HepG2 (cell line): ENCODE measurements at regions not wholly inside any gene's neighbourhood (a gene's known extent, or its start where the extent isn't known, plus 50 kb on each side); places are given as distances from the start of the nearest gene placed in this dataset.

Experiments used
- ATAC-seq: fragments of 200-7000 bp; cut with Tn5 transposase; 3 replicates; pipeline ENCODE4 v1.9.1; 2020; ENCODE audit warnings: mild to moderate bottlenecking, moderate library complexity
- BruUV-seq: library from RNA; stranded (reverse); fragments of 400-500 nt; replicated peaks from 2 replicates; lab custom pipeline; 2021; lab: Mats Ljungman, UMichigan
- CTCF ChIA-PET: fragments of 300-600 bp; formaldehyde crosslinking; extraction: SDS; loops from one replicate; lab custom pipeline; 2021; ENCODE audit warnings: low total read pairs, inconsistent platforms, low intra/inter-chr PET ratio; lab: Yijun Ruan, JAX
- POLR2A ChIA-PET: fragments of 350-600 bp; sonication (Branson Sonifier 250); formaldehyde crosslinking; loops from one replicate; lab custom pipeline; 2020; ENCODE audit warnings: antibody characterized with exemption, inconsistent platforms; lab: Yijun Ruan, JAX
- DNase-seq: peaks from one replicate; pipeline ENCODE4 v3.0.0-alpha.2; 2015; ENCODE audit warnings: low spot score
- FAIRE-seq: peaks from 3 replicates; lab custom pipeline; 2011; peaks lifted over from hg19 to GRCh38; lab: Jason Lieb, UNC
- H2AFZ ChIP-seq: one replicate; pipeline ENCODE4 v1.6.1; 2011; ENCODE audit warnings: low read length, inconsistent platforms
- H3K27ac ChIP-seq: fragments of 300-600 bp; 3 replicates; pipeline ENCODE4 v1.8.0; 2011; ENCODE audit warnings: mixed run types, mild to moderate bottlenecking, mixed read lengths, low read length, inconsistent platforms; ENCODE audit not compliant: insufficient read depth; ENCODE audit errors: extremely low read length
- H3K27me3 ChIP-seq, 2 experiments: fragments of 200-600 bp in 1 of 2; 2 replicates in 1 of 2; 3 replicates in 1 of 2; pipeline versions ENCODE4 v1.6.0 to v1.8.0; 2011; ENCODE audit warnings: low read length in 2 of 2, mild to moderate bottlenecking in 2 of 2, moderate library complexity in 2 of 2, inconsistent platforms in 1 of 2; ENCODE audit not compliant: insufficient read depth in 2 of 2, control insufficient read depth in 1 of 2
- H3K36me3 ChIP-seq, 2 experiments: fragments of 200-600 bp in 1 of 2; replicated peaks in 1 of 2; 2 replicates in 1 of 2; 3 replicates in 1 of 2; pipeline versions ENCODE4 v1.5.1 to v1.8.0; 2011; ENCODE audit warnings: low read length in 2 of 2, inconsistent platforms in 1 of 2; ENCODE audit not compliant: insufficient read depth in 2 of 2, control insufficient read depth in 1 of 2
- H3K4me1 ChIP-seq: 2 replicates; pipeline ENCODE4 v1.5.1; 2012; ENCODE audit warnings: low read length, inconsistent platforms; ENCODE audit not compliant: insufficient read depth
- H3K4me2 ChIP-seq: 2 replicates; pipeline ENCODE4 v1.6.0; 2011; ENCODE audit warnings: low read depth, low read length, inconsistent platforms
- H3K4me3 ChIP-seq, 3 experiments: fragments of 200-600 bp in 1 of 3; sonication (generic), shearing (Covaris generic) in 1 of 3; replicated peaks in 1 of 3; 2 replicates each; pipeline ENCODE4 v1.5.1; 2011 to 2016; ENCODE audit warnings: low read length in 3 of 3, inconsistent platforms in 2 of 3, low read depth in 2 of 3, mild to moderate bottlenecking in 2 of 3, control low read depth in 1 of 3, mixed read lengths in 1 of 3; ENCODE audit not compliant: insufficient read depth in 1 of 3
- H3K79me2 ChIP-seq: one replicate; pipeline ENCODE4 v1.6.1; 2011; ENCODE audit warnings: low read length, inconsistent platforms; ENCODE audit not compliant: insufficient read depth
- H3K9ac ChIP-seq: 2 replicates; pipeline ENCODE4 v1.6.0; 2011; ENCODE audit warnings: mild to moderate bottlenecking, low read depth, low read length, inconsistent platforms; ENCODE audit not compliant: insufficient read depth
- H3K9me3 ChIP-seq: 2 replicates; pipeline ENCODE4 v1.5.1; 2012; ENCODE audit warnings: mild to moderate bottlenecking, low read length
- H4K20me1 ChIP-seq: 2 replicates; pipeline ENCODE4 v1.6.0; 2011; ENCODE audit warnings: inconsistent platforms, mild to moderate bottlenecking, low read length, moderate library complexity; ENCODE audit not compliant: insufficient read depth
- CEBPB ChIP-seq: IDR thresholded peaks from 2 replicates; pipeline ENCODE4 v1.6.1; 2011; ENCODE audit warnings: low read depth, low read length, improper control_type of control experiment, borderline replicate concordance
- CREM ChIP-seq, 2 experiments: sonication (generic) in 1 of 2; formaldehyde crosslinking in 1 of 2; IDR thresholded peaks; 2 replicates each; pipeline versions ENCODE4 v1.4.0 to v1.6.1; 2016 to 2020; ENCODE audit warnings: antibody characterized with exemption in 1 of 2, mild to moderate bottlenecking in 1 of 2, missing genetic modification reagents in 1 of 2
- FOXC1 ChIP-seq: sonication (generic); formaldehyde crosslinking; IDR thresholded peaks from 2 replicates; pipeline ENCODE4 v1.8.0; 2022; ENCODE audit warnings: mild to moderate bottlenecking, missing genetic modification reagents, borderline replicate concordance
- GABPB1 ChIP-seq: IDR thresholded peaks from 2 replicates; pipeline ENCODE4 v1.6.1; 2016; ENCODE audit warnings: mild to moderate bottlenecking, missing genetic modification reagents, moderate library complexity, missing compliant biosample characterization
- IRX3 ChIP-seq: sonication (generic); formaldehyde crosslinking; IDR thresholded peaks from 2 replicates; pipeline ENCODE4 v1.8.1; 2023; ENCODE audit warnings: mild to moderate bottlenecking, low read depth, missing genetic modification reagents, borderline replicate concordance
- MEF2D ChIP-seq: sonication (generic); formaldehyde crosslinking; IDR thresholded peaks from 2 replicates; pipeline ENCODE4 v1.5.1; 2020; ENCODE audit warnings: mild to moderate bottlenecking, missing genetic modification reagents
- NFRKB ChIP-seq: fragments of 450-650 bp; IDR thresholded peaks from 2 replicates; pipeline ENCODE4 v1.6.1; 2017
- PHF8 ChIP-seq: sonication (generic); formaldehyde crosslinking; IDR thresholded peaks from 2 replicates; pipeline ENCODE4 v1.5.0; 2020; ENCODE audit warnings: missing genetic modification reagents
- RFXAP ChIP-seq: sonication (generic); formaldehyde crosslinking; IDR thresholded peaks from 2 replicates; pipeline ENCODE4 v1.4.0; 2020; ENCODE audit warnings: missing genetic modification reagents, borderline replicate concordance
- RNF2 ChIP-seq: fragments of 450-650 bp; conservative IDR thresholded peaks from 2 replicates; pipeline ENCODE4 v1.6.1; 2016; ENCODE audit warnings: low read depth
- STAT6 ChIP-seq: sonication (generic); formaldehyde crosslinking; IDR thresholded peaks from 2 replicates; pipeline ENCODE4 v1.4.0; 2020; ENCODE audit warnings: missing genetic modification reagents, mild to moderate bottlenecking, borderline replicate concordance
- ZNF570 ChIP-seq: sonication (generic); formaldehyde crosslinking; IDR thresholded peaks from 2 replicates; pipeline ENCODE4 v1.4.0; 2020; ENCODE audit warnings: mild to moderate bottlenecking, missing genetic modification reagents, borderline replicate concordance
- ZNF768 ChIP-seq: sonication (generic); formaldehyde crosslinking; IDR thresholded peaks from 2 replicates; pipeline ENCODE4 v1.4.0; 2020; ENCODE audit warnings: missing genetic modification reagents
- WGBS: methylation state at CpG from one replicate; pipeline ENCODE4 v1.1.6; 2017; ENCODE audit warnings: low lambda C conversion rate; 5-methylcytosine and 5-hydroxymethylcytosine counted together
- in situ Hi-C: cut with HindIII; loops from 2 replicates; pipeline ENCODE4 v1.10.0; 2017; ENCODE audit warnings: low pct_unique_long_range_greater_than_20kb; ENCODE audit not compliant: extremely low pct_ligation_motif_present
- intact Hi-C: fragments of 100-400 bp; cut with micrococcal nuclease; formaldehyde crosslinking; loops from one replicate; pipeline ENCODE4 v1.10.0; 2022; ENCODE audit not compliant: unreplicated experiment
- TF ChIP-seq, protein P1 (sequence below): sonication (generic); formaldehyde crosslinking; IDR thresholded peaks from 2 replicates; pipeline ENCODE4 v1.9.0; 2022; ENCODE audit warnings: missing genetic modification reagents, mild to moderate bottlenecking, borderline replicate concordance
- TF ChIP-seq, protein P2 (sequence below): fragments of 450-650 bp; IDR thresholded peaks from 2 replicates; pipeline ENCODE4 v1.6.1; 2017

GRCh38 chr3:24674261-24674660 lies 179.6 kb upstream of the THRB start:
- no peaks in the 10 kb centered on the region for H3K36me3 ChIP-seq
- no peak overlapping the region for H3K9ac ChIP-seq
- 0 out of 5 replicates have a peak, but pooled peaks cover 0 to 3% of the 10 kb centered on the region in 2 experiments for H3K27me3 ChIP-seq
- 46% methylated on average over 2 of the region's 2 CpGs for WGBS
- H3K9me3 ChIP-seq, result no peaks in the 10 kb centered on the region
- no peaks in the 10 kb centered on the region for H4K20me1 ChIP-seq
- DNase-seq, result no peak
- FAIRE-seq, result no peak
- H3K27ac ChIP-seq, result no peak overlapping the region
- no peak for ATAC-seq
- H3K4me2 ChIP-seq, result no peak overlapping the region
- no peak overlapping the region for H3K4me3 ChIP-seq
- in situ Hi-C loops, result no loop called here
- intact Hi-C loops, result no loop called here
- no peak overlapping the region for H2AFZ ChIP-seq
- no peaks in the 10 kb centered on the region for H3K79me2 ChIP-seq
- peaks cover 5% of the 10 kb centered on the region for H3K4me1 ChIP-seq
- ChIA-PET POLR2A (no interaction called here), CTCF (no interaction called here)
- TF ChIP-seq CREM (IDR thresholded peaks at IDR 0.05) (no peak), CREM (CRISPR knock-in tag; IDR thresholded peaks at IDR 0.05) (no peak), CEBPB (peak; percentile 73), STAT6 (CRISPR knock-in tag) (no peak)
- BruUV-seq, result no TSS peak

- ATAC-seq (no peak), FAIRE-seq (no peak), DNase-seq (no peak)
- H3K4me2 ChIP-seq, result no peak overlapping the region
- peaks cover 0 to 3% of the 10 kb centered on the region in 2 experiments; a peak in 1 of 5 replicates for H3K27me3 ChIP-seq
- CTCF ChIA-PET, result no interaction called here
- TF ChIP-seq MEF2D (CRISPR knock-in tag), result no peak
- TF ChIP-seq RFXAP (CRISPR knock-in tag), result no peak
- TF ChIP-seq FOXC1 (CRISPR knock-in tag), result no peak
- TF ChIP-seq PHF8 (CRISPR knock-in tag), result no peak
- TF ChIP-seq RNF2, result no peak
- TF ChIP-seq GABPB1, result no peak
- no peak for TF ChIP-seq ZNF570
- TF ChIP-seq ZNF768 (CRISPR knock-in tag), result no peak
- TF ChIP-seq, protein P1, sequence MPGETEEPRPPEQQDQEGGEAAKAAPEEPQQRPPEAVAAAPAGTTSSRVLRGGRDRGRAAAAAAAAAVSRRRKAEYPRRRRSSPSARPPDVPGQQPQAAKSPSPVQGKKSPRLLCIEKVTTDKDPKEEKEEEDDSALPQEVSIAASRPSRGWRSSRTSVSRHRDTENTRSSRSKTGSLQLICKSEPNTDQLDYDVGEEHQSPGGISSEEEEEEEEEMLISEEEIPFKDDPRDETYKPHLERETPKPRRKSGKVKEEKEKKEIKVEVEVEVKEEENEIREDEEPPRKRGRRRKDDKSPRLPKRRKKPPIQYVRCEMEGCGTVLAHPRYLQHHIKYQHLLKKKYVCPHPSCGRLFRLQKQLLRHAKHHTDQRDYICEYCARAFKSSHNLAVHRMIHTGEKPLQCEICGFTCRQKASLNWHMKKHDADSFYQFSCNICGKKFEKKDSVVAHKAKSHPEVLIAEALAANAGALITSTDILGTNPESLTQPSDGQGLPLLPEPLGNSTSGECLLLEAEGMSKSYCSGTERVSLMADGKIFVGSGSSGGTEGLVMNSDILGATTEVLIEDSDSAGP (CRISPR knock-in tag), result no peak
- no peak for TF ChIP-seq NFRKB
- TF ChIP-seq IRX3 (CRISPR knock-in tag), result no peak
- TF ChIP-seq, protein P2, sequence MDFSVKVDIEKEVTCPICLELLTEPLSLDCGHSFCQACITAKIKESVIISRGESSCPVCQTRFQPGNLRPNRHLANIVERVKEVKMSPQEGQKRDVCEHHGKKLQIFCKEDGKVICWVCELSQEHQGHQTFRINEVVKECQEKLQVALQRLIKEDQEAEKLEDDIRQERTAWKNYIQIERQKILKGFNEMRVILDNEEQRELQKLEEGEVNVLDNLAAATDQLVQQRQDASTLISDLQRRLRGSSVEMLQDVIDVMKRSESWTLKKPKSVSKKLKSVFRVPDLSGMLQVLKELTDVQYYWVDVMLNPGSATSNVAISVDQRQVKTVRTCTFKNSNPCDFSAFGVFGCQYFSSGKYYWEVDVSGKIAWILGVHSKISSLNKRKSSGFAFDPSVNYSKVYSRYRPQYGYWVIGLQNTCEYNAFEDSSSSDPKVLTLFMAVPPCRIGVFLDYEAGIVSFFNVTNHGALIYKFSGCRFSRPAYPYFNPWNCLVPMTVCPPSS, result no peak
- H3K36me3 ChIP-seq, result no peaks in the 10 kb centered on the region
- H4K20me1 ChIP-seq, result no peaks in the 10 kb centered on the region
- BruUV-seq, result no TSS peak
- 0% methylated on average over 2 of the region's 2 CpGs for WGBS
- H3K4me3 ChIP-seq, result no peak overlapping the region
- H3K79me2 ChIP-seq, result no peaks in the 10 kb centered on the region
- no peak overlapping the region for H3K27ac ChIP-seq
- in situ Hi-C loops, result loop anchor here (25.0 kb wide), 1 partner anchor 666 kb away; no protein-coding TSS in a partner anchor
- POLR2A ChIA-PET, result no interaction called here
- H3K4me1 ChIP-seq, result peaks cover 3% of the 10 kb centered on the region
- H3K9me3 ChIP-seq, result no peaks in the 10 kb centered on the region
- no peak overlapping the region for H3K9ac ChIP-seq
- intact Hi-C loops, result no loop called here
- H2AFZ ChIP-seq, result no peak overlapping the region
Measured at GRCh38 chr3:24678021-24678420, 183.4 kb upstream of the THRB start.
